ENCODE measurements at regions not wholly inside any gene's neighbourhood (a gene's known extent, or its start where the extent isn't known, plus 50 kb on each side); places are given as distances from the start of the nearest gene placed in this dataset.

GRCh38 chr7:121798896-121799295, 74.1 kb upstream of the PTPRZ1 start:
- BruUV-seq (replicated peaks) = no TSS peak
- no peak overlapping the region for H2AFZ ChIP-seq (ENCODE audit: low read depth, low read length)
- no peaks in the 10 kb centered on the region for H3K36me3 ChIP-seq (ENCODE audit: control insufficient read depth in 2 of 2, extremely low read depth in 1 of 2, insufficient read depth in 2 of 2, low read length in 2 of 2)
- TF ChIP-seq JUN (IDR thresholded peaks at IDR 0.05; ENCODE audit: borderline replicate concordance, insufficient read depth, insufficient read length, low read depth) = no peak
- TF ChIP-seq FOS (IDR thresholded peaks at IDR 0.05; ENCODE audit: borderline replicate concordance, insufficient read depth, low read length) = no peak
- TF ChIP-seq CTCF (IDR thresholded peaks at IDR 0.05; ENCODE audit: extremely low read depth in 1 of 2, insufficient read depth in 1 of 2, low read depth in 1 of 2, low read length in 2 of 2) = no peak
- TF ChIP-seq POLR2AphosphoS5 (IDR thresholded peaks at IDR 0.05; ENCODE audit: insufficient read depth, low read depth, low read length) = no peak
- TF ChIP-seq EZH2 (IDR thresholded peaks at IDR 0.05; ENCODE audit: borderline replicate concordance, low read depth, low read length, severe bottlenecking) = no peak
- TF ChIP-seq MAX (IDR thresholded peaks at IDR 0.05; ENCODE audit: insufficient read depth, insufficient read length) = no peak
- no peak for TF ChIP-seq POLR2A (IDR thresholded peaks at IDR 0.05; ENCODE audit: low read depth, low read length)
- TF ChIP-seq MYC (IDR thresholded peaks at IDR 0.05; ENCODE audit: low read depth, low read length) = no peak
- TF ChIP-seq GATA2 (IDR thresholded peaks at IDR 0.05; ENCODE audit: insufficient read depth, insufficient read length, low read depth, low read length) = no peak
- H3K4me3 ChIP-seq (replicated peaks in 1 of 3; ENCODE audit: insufficient read depth in 1 of 3, low read depth in 1 of 3, low read length in 3 of 3) = no peak overlapping the region
- CTCF ChIA-PET = no interaction called here
- DNase-seq (ENCODE audit: low read depth, low spot score) (no peak), FAIRE-seq (no peak)
- POLR2A ChIA-PET = no interaction called here
- dilution Hi-C loops (cut with MboI; ENCODE audit: extremely low pct_ligation_motif_present, low sequenced_read_pairs) = no loop called here
- H3K4me2 ChIP-seq (ENCODE audit: insufficient read depth, low read length) = no peak overlapping the region
- H3K4me1 ChIP-seq (ENCODE audit: control insufficient read depth, extremely low read depth, insufficient read depth, low read length) = no peaks in the 10 kb centered on the region
- H3K79me2 ChIP-seq (ENCODE audit: control insufficient read depth, insufficient read depth, low read length) = no peaks in the 10 kb centered on the region
- no peaks in the 10 kb centered on the region for H3K27me3 ChIP-seq (ENCODE audit: control insufficient read depth in 2 of 2, insufficient read depth in 2 of 2, low read length in 2 of 2)
- H3K9me3 ChIP-seq (replicated peaks; ENCODE audit: control insufficient read depth, insufficient read depth, low read length) = no peaks in the 10 kb centered on the region
- H4K20me1 ChIP-seq (replicated peaks; ENCODE audit: control insufficient read depth, extremely low read depth, insufficient read depth, low read length) = no peaks in the 10 kb centered on the region
- no peak overlapping the region for H3K9ac ChIP-seq (replicated peaks; ENCODE audit: extremely low read depth, insufficient read depth, low read length)
- intact Hi-C loops (cut with micrococcal nuclease) = no loop called here
- H3K27ac ChIP-seq (ENCODE audit: insufficient read depth, low read depth, low read length) = no peak overlapping the region
- no peaks in the 10 kb centered on the region for H3K9me1 ChIP-seq (replicated peaks; ENCODE audit: control insufficient read depth, extremely low read depth, insufficient read depth, low read length)
